Right ventricle myocardium inferior (tissue), 1 donor: ENCODE measurements at regions not wholly inside any gene's neighbourhood (a gene's known extent, or its start where the extent isn't known, plus 50 kb on each side); places are given as distances from the start of the nearest gene placed in this dataset.
"Not testable (repeated sequence)": the region's sequence is repeated elsewhere in the genome, so short reads cannot be mapped to it uniquely, and the experiment has no call there.

Source experiments
- ATAC-seq: fragments of 200-7000 bp; cut with Tn5 transposase; one replicate; pipeline ENCODE4 v1.9.1; 2020; ENCODE audit warnings: mild to moderate bottlenecking, moderate library complexity
- DNase-seq: peaks from one replicate; pipeline ENCODE4 v3.0.0; 2021; ENCODE audit errors: missing footprints
- intact Hi-C: fragments of 100-400 bp; cut with DNase I; formaldehyde crosslinking; loops from one replicate; pipeline ENCODE4 v1.11.0; 2022
- donor health status: DM: no; HTN: yes; CAD: no; lungs with severe emphysema.

- ATAC-seq, intact Hi-C loops, DNase-seq: not testable (repeated sequence)
Observed at GRCh38 chr14:19216480-19216879, 217.7 kb downstream of the POTEG start.

GRCh38 chr14:19219423-19219822, 214.7 kb downstream of the POTEG start:
- intact Hi-C loops, ATAC-seq, DNase-seq: not testable (repeated sequence)

- intact Hi-C loops, ATAC-seq, DNase-seq: not testable (repeated sequence)
Observed at GRCh38 chr14:19231421-19231820, 202.7 kb downstream of the POTEG start.

GRCh38 chr14:19234059-19234458, 200.1 kb downstream of the POTEG start:
- ATAC-seq, DNase-seq, intact Hi-C loops: not testable (repeated sequence)

GRCh38 chr14:19237656-19238055, 196.5 kb downstream of the POTEG start:
- DNase-seq, intact Hi-C loops, ATAC-seq: not testable (repeated sequence)

GRCh38 chr14:19238584-19238983, 195.6 kb downstream of the POTEG start:
- DNase-seq, intact Hi-C loops, ATAC-seq: not testable (repeated sequence)

GRCh38 chr14:19239981-19240380, 194.2 kb downstream of the POTEG start:
- intact Hi-C loops, DNase-seq, ATAC-seq: not testable (repeated sequence)

- DNase-seq, intact Hi-C loops, ATAC-seq: not testable (repeated sequence)
Observed at GRCh38 chr14:19240387-19240786, 193.8 kb downstream of the POTEG start.

- ATAC-seq, intact Hi-C loops, DNase-seq: not testable (repeated sequence)
Observed at GRCh38 chr14:19241451-19241850, 192.7 kb downstream of the POTEG start.

- intact Hi-C loops, DNase-seq, ATAC-seq: not testable (repeated sequence)
Observed at GRCh38 chr14:19242529-19242928, 191.6 kb downstream of the POTEG start.

GRCh38 chr14:19266908-19267307, 167.2 kb downstream of the POTEG start:
- DNase-seq, intact Hi-C loops: not testable (repeated sequence)
- ATAC-seq, result peak; percentile 26

GRCh38 chr14:19267636-19268035, 166.5 kb downstream of the POTEG start:
- peak; percentile 20 for ATAC-seq
- intact Hi-C loops, result not testable (repeated sequence)
- DNase-seq, result peak; percentile 72

- intact Hi-C loops, DNase-seq, ATAC-seq: not testable (repeated sequence)
Observed at GRCh38 chr14:19268047-19268627, 166.0 kb downstream of the POTEG start.

- DNase-seq, ATAC-seq, intact Hi-C loops: not testable (repeated sequence)
Observed at GRCh38 chr14:19272235-19272634, 161.9 kb downstream of the POTEG start.

- intact Hi-C loops, ATAC-seq, DNase-seq: not testable (repeated sequence)
Observed at GRCh38 chr14:19289669-19290068, 144.5 kb downstream of the POTEG start.

- intact Hi-C loops, ATAC-seq, DNase-seq: not testable (repeated sequence)
Observed at GRCh38 chr14:19300243-19300642, 133.9 kb downstream of the POTEG start.

- DNase-seq, ATAC-seq, intact Hi-C loops: not testable (repeated sequence)
Observed at GRCh38 chr14:19300838-19301237, 133.3 kb downstream of the POTEG start.

- DNase-seq, intact Hi-C loops, ATAC-seq: not testable (repeated sequence)
Observed at GRCh38 chr14:19303844-19304243, 130.3 kb downstream of the POTEG start.

GRCh38 chr14:19304442-19304841, 129.7 kb downstream of the POTEG start:
- ATAC-seq, DNase-seq, intact Hi-C loops: not testable (repeated sequence)

GRCh38 chr14:19304918-19305317, 129.2 kb downstream of the POTEG start:
- ATAC-seq, intact Hi-C loops: not testable (repeated sequence)
- DNase-seq, result peak; percentile 11
